ENCODE measurements at regions not wholly inside any gene's neighbourhood (a gene's known extent, or its start where the extent isn't known, plus 50 kb on each side); places are given as distances from the start of the nearest gene placed in this dataset.

- no peak for DNase-seq (ENCODE audit: low read depth in 2 of 3, low spot score in 2 of 3)
Observed at GRCh38 chr15:75131269-75131643, 70.4 kb upstream of the C15orf39 start.

- no peak for DNase-seq (ENCODE audit: low read depth in 2 of 3, low spot score in 2 of 3)
Observed at GRCh38 chr15:75134748-75135147, 66.9 kb upstream of the C15orf39 start.

GRCh38 chr15:75136118-75136517 lies 65.6 kb upstream of the C15orf39 start:
- no peak for DNase-seq (ENCODE audit: low read depth in 2 of 3, low spot score in 2 of 3)

GRCh38 chr15:75136758-75137157 lies 64.9 kb upstream of the C15orf39 start:
- DNase-seq (ENCODE audit: low read depth in 2 of 3, low spot score in 2 of 3), result no peak

- no peak for DNase-seq (ENCODE audit: low read depth in 2 of 3, low spot score in 2 of 3)
Observed at GRCh38 chr15:75138016-75138999, 63.4 kb upstream of the C15orf39 start.

- DNase-seq (ENCODE audit: low read depth in 2 of 3, low spot score in 2 of 3), result no peak
Observed at GRCh38 chr15:75140080-75140879, 61.4 kb upstream of the C15orf39 start.

GRCh38 chr15:75142499-75142898 lies 59.2 kb upstream of the C15orf39 start:
- no peak for DNase-seq (ENCODE audit: low read depth in 2 of 3, low spot score in 2 of 3)

- no peak for DNase-seq (ENCODE audit: low read depth in 2 of 3, low spot score in 2 of 3)
Observed at GRCh38 chr15:75143738-75144334, 57.8 kb upstream of the C15orf39 start.

- no peak for DNase-seq (ENCODE audit: low read depth in 2 of 3, low spot score in 2 of 3)
Observed at GRCh38 chr15:75145027-75145841, 56.4 kb upstream of the C15orf39 start.

- DNase-seq (ENCODE audit: low read depth in 2 of 3, low spot score in 2 of 3), result no peak
Observed at GRCh38 chr15:75148280-75148679, 53.4 kb upstream of the C15orf39 start.

- no peak for DNase-seq (ENCODE audit: low read depth in 2 of 3, low spot score in 2 of 3)
Observed at GRCh38 chr15:75149867-75150709, 51.6 kb upstream of the C15orf39 start.

- no peak for DNase-seq (ENCODE audit: low read depth in 2 of 3, low spot score in 2 of 3)
Observed at GRCh38 chr15:75151214-75152128, 50.2 kb upstream of the C15orf39 start.
